ENCODE measurements at regions not wholly inside any gene's neighbourhood (a gene's known extent, or its start where the extent isn't known, plus 50 kb on each side); places are given as distances from the start of the nearest gene placed in this dataset.

- no peak overlapping the region for H2AFZ ChIP-seq (ENCODE audit: low read length)
- H3K9me2 ChIP-seq (replicated peaks; ENCODE audit: low read depth, low read length): no peaks in the 10 kb centered on the region
- H3K36me3 ChIP-seq (ENCODE audit: insufficient read depth, low read length): no peaks in the 10 kb centered on the region
- H4K20me1 ChIP-seq (ENCODE audit: insufficient read depth, low read length, poor library complexity, severe bottlenecking): no peaks in the 10 kb centered on the region
- H3K79me2 ChIP-seq (ENCODE audit: insufficient read depth, low read length): no peaks in the 10 kb centered on the region
- no peak for TF ChIP-seq EZH2phosphoT487 (IDR thresholded peaks at IDR 0.05; ENCODE audit: borderline replicate concordance)
- TF ChIP-seq, protein P1, sequence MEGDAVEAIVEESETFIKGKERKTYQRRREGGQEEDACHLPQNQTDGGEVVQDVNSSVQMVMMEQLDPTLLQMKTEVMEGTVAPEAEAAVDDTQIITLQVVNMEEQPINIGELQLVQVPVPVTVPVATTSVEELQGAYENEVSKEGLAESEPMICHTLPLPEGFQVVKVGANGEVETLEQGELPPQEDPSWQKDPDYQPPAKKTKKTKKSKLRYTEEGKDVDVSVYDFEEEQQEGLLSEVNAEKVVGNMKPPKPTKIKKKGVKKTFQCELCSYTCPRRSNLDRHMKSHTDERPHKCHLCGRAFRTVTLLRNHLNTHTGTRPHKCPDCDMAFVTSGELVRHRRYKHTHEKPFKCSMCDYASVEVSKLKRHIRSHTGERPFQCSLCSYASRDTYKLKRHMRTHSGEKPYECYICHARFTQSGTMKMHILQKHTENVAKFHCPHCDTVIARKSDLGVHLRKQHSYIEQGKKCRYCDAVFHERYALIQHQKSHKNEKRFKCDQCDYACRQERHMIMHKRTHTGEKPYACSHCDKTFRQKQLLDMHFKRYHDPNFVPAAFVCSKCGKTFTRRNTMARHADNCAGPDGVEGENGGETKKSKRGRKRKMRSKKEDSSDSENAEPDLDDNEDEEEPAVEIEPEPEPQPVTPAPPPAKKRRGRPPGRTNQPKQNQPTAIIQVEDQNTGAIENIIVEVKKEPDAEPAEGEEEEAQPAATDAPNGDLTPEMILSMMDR (conservative IDR thresholded peaks at IDR 0.05; ENCODE audit: low read length): no peak
- no peak overlapping the region for H3K9ac ChIP-seq (ENCODE audit: low read depth, low read length, poor library complexity, severe bottlenecking)
- no peak overlapping the region for H3K4me2 ChIP-seq (ENCODE audit: low read depth, low read length, poor library complexity, severe bottlenecking)
- H3K9me3 ChIP-seq (ENCODE audit: insufficient read depth, low read depth, low read length): peaks cover 8% of the 10 kb centered on the region; the same call in 1 of the 2 replicates
- H3K27me3 ChIP-seq (ENCODE audit: insufficient read depth, low read length, poor library complexity, severe bottlenecking): no peaks in the 10 kb centered on the region
- no peaks in the 10 kb centered on the region for H3K4me1 ChIP-seq (ENCODE audit: insufficient read depth, low read length, poor library complexity, severe bottlenecking)
- no peak overlapping the region for H3K4me3 ChIP-seq (ENCODE audit: low read length, poor library complexity, severe bottlenecking)
- no peaks in the 10 kb centered on the region for H3F3A ChIP-seq (ENCODE audit: low read depth)
These were observed 429.6 kb downstream of the TNS3 start for GRCh38 chr7:47152307-47152706.

DNA sequence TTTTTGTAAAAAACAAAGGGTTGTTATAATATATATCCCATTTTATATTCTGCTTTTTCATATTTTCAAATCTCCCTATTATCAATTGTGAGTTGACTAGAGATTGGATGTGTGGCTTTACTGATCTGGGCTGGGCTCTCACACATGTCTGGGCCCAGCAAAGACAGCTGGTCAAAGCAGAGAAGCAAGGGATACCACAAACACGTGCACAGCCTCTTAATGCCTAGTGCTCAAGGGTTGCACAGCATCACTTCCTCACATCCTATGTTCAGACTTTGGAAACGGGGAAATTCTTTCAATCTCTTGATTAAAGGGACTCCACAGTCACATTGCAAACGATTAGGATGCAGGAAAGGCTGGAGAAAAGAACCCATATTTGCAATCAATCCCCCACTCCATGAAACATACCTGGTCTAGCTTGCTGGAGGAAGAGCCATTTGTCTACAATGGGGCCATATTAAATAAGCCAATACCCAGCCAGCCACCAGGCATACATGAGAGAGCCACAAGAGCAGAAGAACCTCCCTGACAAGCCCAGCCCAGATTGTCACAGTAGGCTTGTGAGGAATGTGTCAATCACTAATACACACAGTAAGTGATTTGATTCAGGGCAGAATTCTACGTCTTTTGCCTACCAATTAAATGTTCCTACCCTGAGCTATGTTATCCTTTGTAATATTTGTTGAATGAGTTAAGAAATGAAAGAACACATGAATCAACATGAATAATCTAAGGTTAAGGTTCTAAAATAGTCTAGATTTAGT lies 431.2 kb downstream of the TNS3 start:
- Histone ChIP-seq H3K27me3 (ENCODE audit: insufficient read depth, low read length, poor library complexity, severe bottlenecking) (no peaks in the 10 kb centered on the region), H4K20me1 (ENCODE audit: insufficient read depth, low read length, poor library complexity, severe bottlenecking) (no peaks in the 10 kb centered on the region), H3K4me1 (ENCODE audit: insufficient read depth, low read length, poor library complexity, severe bottlenecking) (no peaks in the 10 kb centered on the region), H3K4me2 (ENCODE audit: low read depth, low read length, poor library complexity, severe bottlenecking) (no peak overlapping the region), H3K79me2 (ENCODE audit: insufficient read depth, low read length) (no peaks in the 10 kb centered on the region), H3K36me3 (ENCODE audit: insufficient read depth, low read length) (no peaks in the 10 kb centered on the region), H2AFZ (ENCODE audit: low read length) (no peak overlapping the region), H3K9ac (ENCODE audit: low read depth, low read length, poor library complexity, severe bottlenecking) (no peak overlapping the region), H3F3A (ENCODE audit: low read depth) (no peaks in the 10 kb centered on the region), H3K4me3 (ENCODE audit: low read length, poor library complexity, severe bottlenecking) (no peak overlapping the region), H3K9me3 (ENCODE audit: insufficient read depth, low read depth, low read length) (peaks cover 8% of the 10 kb centered on the region; the same call in 1 of the 2 replicates), H3K9me2 (replicated peaks; ENCODE audit: low read depth, low read length) (no peaks in the 10 kb centered on the region)
- no peak for TF ChIP-seq EZH2phosphoT487 (IDR thresholded peaks at IDR 0.05; ENCODE audit: borderline replicate concordance)
- TF ChIP-seq, protein P1 (conservative IDR thresholded peaks at IDR 0.05; ENCODE audit: low read length): no peak

- Histone ChIP-seq H2AFZ (ENCODE audit: low read length) (no peak overlapping the region), H3K79me2 (ENCODE audit: insufficient read depth, low read length) (no peaks in the 10 kb centered on the region), H3K9ac (ENCODE audit: low read depth, low read length, poor library complexity, severe bottlenecking) (no peak overlapping the region), H3K4me1 (ENCODE audit: insufficient read depth, low read length, poor library complexity, severe bottlenecking) (no peaks in the 10 kb centered on the region), H3K4me3 (ENCODE audit: low read length, poor library complexity, severe bottlenecking) (no peak overlapping the region), H3K27me3 (ENCODE audit: insufficient read depth, low read length, poor library complexity, severe bottlenecking) (no peaks in the 10 kb centered on the region), H3F3A (ENCODE audit: low read depth) (no peaks in the 10 kb centered on the region), H3K9me3 (ENCODE audit: insufficient read depth, low read depth, low read length) (0 out of 2 replicates have a peak, but pooled peaks cover 5% of the 10 kb centered on the region), H4K20me1 (ENCODE audit: insufficient read depth, low read length, poor library complexity, severe bottlenecking) (no peaks in the 10 kb centered on the region), H3K36me3 (ENCODE audit: insufficient read depth, low read length) (no peaks in the 10 kb centered on the region), H3K4me2 (ENCODE audit: low read depth, low read length, poor library complexity, severe bottlenecking) (no peak overlapping the region), H3K9me2 (replicated peaks; ENCODE audit: low read depth, low read length) (no peaks in the 10 kb centered on the region)
- no peak for TF ChIP-seq EZH2phosphoT487 (IDR thresholded peaks at IDR 0.05; ENCODE audit: borderline replicate concordance)
- TF ChIP-seq, protein P1 (conservative IDR thresholded peaks at IDR 0.05; ENCODE audit: low read length): no peak
These were observed 431.9 kb downstream of the TNS3 start for GRCh38 chr7:47149971-47150370.
